ENCODE measurements at regions not wholly inside any gene's neighbourhood (a gene's known extent, or its start where the extent isn't known, plus 50 kb on each side); places are given as distances from the start of the nearest gene placed in this dataset.
"Not testable (repeated sequence)": the region's sequence is repeated elsewhere in the genome, so short reads cannot be mapped to it uniquely, and the experiment has no call there.

GRCh38 chr16:29284723-29285122 is 121.8 kb downstream of the NPIPB11 start:
- ATAC-seq (ENCODE audit: low read depth in 2 of 2) = peak; percentile 70 to 72
- not testable (repeated sequence) for H3K36me3 Mint-ChIP-seq, H3K9me3 Mint-ChIP-seq

GRCh38 chr16:29284159-29284558 is 122.4 kb downstream of the NPIPB11 start:
- peak; percentile 45 to 57 for ATAC-seq (ENCODE audit: low read depth in 2 of 2)
- not testable (repeated sequence) for DNase-seq, H3K27me3 Mint-ChIP-seq, H3K9me3 Mint-ChIP-seq, H3K36me3 Mint-ChIP-seq
- Mint-ChIP-seq H3K4me1 (peaks cover 29 to 44% (median 30%) of the 10 kb centered on the region in 3 donors), H3K27ac (peak overlapping the region; percentile 29 to 95 (median 83)), H3K4me3 (peak overlapping the region; percentile 14 to 89 (median 74))

More at GRCh38 chr16:29284723-29285122, 121.8 kb downstream of the NPIPB11 start:
- peak; percentile 27 for DNase-seq
- H3K4me1 Mint-ChIP-seq = peaks cover 29 to 46% (median 30%) of the 10 kb centered on the region in 3 donors
- peak overlapping the region; percentile 29 to 95 (median 83) for H3K27ac Mint-ChIP-seq
- H3K4me3 Mint-ChIP-seq = peak overlapping the region; percentile 14 to 89 (median 74)
- H3K27me3 Mint-ChIP-seq = not testable (repeated sequence)

- ATAC-seq (ENCODE audit: low read depth in 2 of 2); H3K9me3 Mint-ChIP-seq; H3K27me3 Mint-ChIP-seq; H3K4me1 Mint-ChIP-seq; H3K36me3 Mint-ChIP-seq; H3K4me3 Mint-ChIP-seq; DNase-seq; H3K27ac Mint-ChIP-seq: not testable (repeated sequence)
Measured at GRCh38 chr16:29278097-29278871, 128.2 kb downstream of the NPIPB11 start.

GRCh38 chr16:29276446-29276845 is 130.1 kb downstream of the NPIPB11 start:
- H3K4me1 Mint-ChIP-seq; DNase-seq; H3K36me3 Mint-ChIP-seq; H3K9me3 Mint-ChIP-seq; H3K4me3 Mint-ChIP-seq; H3K27ac Mint-ChIP-seq; ATAC-seq (ENCODE audit: low read depth in 2 of 2); H3K27me3 Mint-ChIP-seq: not testable (repeated sequence)

- not testable (repeated sequence) for H3K36me3 Mint-ChIP-seq; DNase-seq; H3K27me3 Mint-ChIP-seq; ATAC-seq (ENCODE audit: low read depth in 2 of 2); H3K9me3 Mint-ChIP-seq
- peak overlapping the region in 1 of 8 donors; percentile 76 for H3K4me3 Mint-ChIP-seq
- H3K4me1 Mint-ChIP-seq = peaks cover 0 to 10% (median 0%) of the 10 kb centered on the region in 3 donors
- peak overlapping the region in 4 of 6 donors; percentile 19 to 35 (median 22) for H3K27ac Mint-ChIP-seq
Measured at GRCh38 chr16:29274055-29275035, 132.2 kb downstream of the NPIPB11 start.

GRCh38 chr16:29273298-29274054 is 133.0 kb downstream of the NPIPB11 start:
- not testable (repeated sequence) for DNase-seq; H3K4me3 Mint-ChIP-seq; H3K36me3 Mint-ChIP-seq; ATAC-seq (ENCODE audit: low read depth in 2 of 2); H3K27ac Mint-ChIP-seq; H3K9me3 Mint-ChIP-seq; H3K27me3 Mint-ChIP-seq
- H3K4me1 Mint-ChIP-seq = peaks cover 0 to 10% (median 0%) of the 10 kb centered on the region in 3 donors

GRCh38 chr16:29271721-29272675 is 134.5 kb downstream of the NPIPB11 start:
- H3K9me3 Mint-ChIP-seq; H3K36me3 Mint-ChIP-seq; H3K27ac Mint-ChIP-seq; DNase-seq; H3K4me3 Mint-ChIP-seq; ATAC-seq (ENCODE audit: low read depth in 2 of 2); H3K27me3 Mint-ChIP-seq: not testable (repeated sequence)
- peaks cover 0 to 10% (median 0%) of the 10 kb centered on the region in 3 donors for H3K4me1 Mint-ChIP-seq

GRCh38 chr16:29270923-29271322 is 135.6 kb downstream of the NPIPB11 start:
- not testable (repeated sequence) for H3K27me3 Mint-ChIP-seq; H3K4me3 Mint-ChIP-seq; ATAC-seq (ENCODE audit: low read depth in 2 of 2); DNase-seq; H3K36me3 Mint-ChIP-seq; H3K9me3 Mint-ChIP-seq
- Mint-ChIP-seq H3K27ac (peak overlapping the region in 1 of 6 donors; percentile 54), H3K4me1 (peaks cover 0 to 10% (median 0%) of the 10 kb centered on the region in 3 donors)

GRCh38 chr16:29270033-29270432 is 136.5 kb downstream of the NPIPB11 start:
- ATAC-seq (ENCODE audit: low read depth in 2 of 2); H3K9me3 Mint-ChIP-seq; DNase-seq; H3K36me3 Mint-ChIP-seq; H3K4me1 Mint-ChIP-seq; H3K27me3 Mint-ChIP-seq; H3K4me3 Mint-ChIP-seq: not testable (repeated sequence)
- H3K27ac Mint-ChIP-seq = peak overlapping the region in 1 of 6 donors; percentile 44

- not testable (repeated sequence) for H3K9me3 Mint-ChIP-seq; ATAC-seq (ENCODE audit: low read depth in 2 of 2); H3K36me3 Mint-ChIP-seq; H3K4me1 Mint-ChIP-seq; H3K27me3 Mint-ChIP-seq; DNase-seq; H3K4me3 Mint-ChIP-seq
- peak overlapping the region in 1 of 6 donors; percentile 37 for H3K27ac Mint-ChIP-seq
Measured at GRCh38 chr16:29269192-29269811, 137.2 kb downstream of the NPIPB11 start.

- not testable (repeated sequence) for DNase-seq; ATAC-seq (ENCODE audit: low read depth in 2 of 2); H3K4me1 Mint-ChIP-seq; H3K9me3 Mint-ChIP-seq; H3K27me3 Mint-ChIP-seq; H3K36me3 Mint-ChIP-seq
- Mint-ChIP-seq H3K4me3 (peak overlapping the region in 1 of 8 donors; percentile 40), H3K27ac (peak overlapping the region in 1 of 6 donors; percentile 37)
Measured at GRCh38 chr16:29268785-29269191, 137.7 kb downstream of the NPIPB11 start.

GRCh38 chr16:29268348-29268747 is 138.2 kb downstream of the NPIPB11 start:
- DNase-seq; ATAC-seq (ENCODE audit: low read depth in 2 of 2); H3K27ac Mint-ChIP-seq; H3K27me3 Mint-ChIP-seq; H3K4me1 Mint-ChIP-seq; H3K9me3 Mint-ChIP-seq; H3K4me3 Mint-ChIP-seq; H3K36me3 Mint-ChIP-seq: not testable (repeated sequence)
